ENCODE measurements at regions not wholly inside any gene's neighbourhood (a gene's known extent, or its start where the extent isn't known, plus 50 kb on each side); places are given as distances from the start of the nearest gene placed in this dataset.

GRCh38 chr14:84180336-84180735 is 1349.6 kb upstream of the FLRT2 start:
- no peak for TF ChIP-seq CTCF (IDR thresholded peaks at IDR 0.05)
- no peak for TF ChIP-seq POLR2AphosphoS5 (IDR thresholded peaks at IDR 0.05; ENCODE audit: low read depth, low read length)
- no peak for TF ChIP-seq REST (IDR thresholded peaks at IDR 0.05; ENCODE audit: insufficient read depth in 1 of 2, low read depth in 2 of 2, low read length in 1 of 2)
